Keratinocyte (primary cell): ENCODE measurements at regions not wholly inside any gene's neighbourhood (a gene's known extent, or its start where the extent isn't known, plus 50 kb on each side); places are given as distances from the start of the nearest gene placed in this dataset.

Experiments used
- EZH2 ChIP-seq: IDR thresholded peaks from one replicate; pipeline ENCODE4 v1.6.1; 2012; ENCODE audit warnings: inconsistent platforms, mild to moderate bottlenecking, low read length, moderate library complexity
- TF ChIP-seq, protein P1 (sequence below), 3 experiments: IDR thresholded peaks in 1 of 3; conservative IDR thresholded peaks in 1 of 3; optimal IDR thresholded peaks in 1 of 3; 2 replicates in 2 of 3; 3 replicates in 1 of 3; pipeline versions ENCODE3 to v1.5.1; 2011; ENCODE audit warnings: low read length in 3 of 3, mild to moderate bottlenecking in 3 of 3, moderate library complexity in 2 of 3, control low read depth in 1 of 3, inconsistent platforms in 1 of 3; ENCODE audit not compliant: insufficient read depth in 2 of 3; ENCODE audit errors: extremely low read depth in 1 of 3

DNA sequence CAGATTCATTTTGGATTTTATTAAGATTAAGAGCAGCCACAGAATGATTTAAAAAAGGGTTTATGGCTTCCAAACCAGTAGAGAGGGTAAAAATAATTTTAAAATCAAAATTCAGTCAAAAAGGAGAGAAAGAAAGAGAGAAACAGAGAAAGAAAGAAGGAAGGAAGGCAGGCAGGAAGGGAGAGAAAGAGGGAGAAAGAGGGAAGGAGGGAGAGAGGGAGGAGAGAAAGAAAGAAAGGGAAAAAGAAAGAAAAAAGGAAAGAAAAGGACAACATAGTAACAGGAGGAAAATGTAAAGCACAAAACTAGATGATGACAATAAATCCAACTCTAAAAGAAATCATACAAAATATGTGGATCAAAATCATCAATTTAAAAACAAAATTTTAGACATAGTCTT lies 79.6 kb upstream of the FRG1 start:
- TF ChIP-seq, protein P1, sequence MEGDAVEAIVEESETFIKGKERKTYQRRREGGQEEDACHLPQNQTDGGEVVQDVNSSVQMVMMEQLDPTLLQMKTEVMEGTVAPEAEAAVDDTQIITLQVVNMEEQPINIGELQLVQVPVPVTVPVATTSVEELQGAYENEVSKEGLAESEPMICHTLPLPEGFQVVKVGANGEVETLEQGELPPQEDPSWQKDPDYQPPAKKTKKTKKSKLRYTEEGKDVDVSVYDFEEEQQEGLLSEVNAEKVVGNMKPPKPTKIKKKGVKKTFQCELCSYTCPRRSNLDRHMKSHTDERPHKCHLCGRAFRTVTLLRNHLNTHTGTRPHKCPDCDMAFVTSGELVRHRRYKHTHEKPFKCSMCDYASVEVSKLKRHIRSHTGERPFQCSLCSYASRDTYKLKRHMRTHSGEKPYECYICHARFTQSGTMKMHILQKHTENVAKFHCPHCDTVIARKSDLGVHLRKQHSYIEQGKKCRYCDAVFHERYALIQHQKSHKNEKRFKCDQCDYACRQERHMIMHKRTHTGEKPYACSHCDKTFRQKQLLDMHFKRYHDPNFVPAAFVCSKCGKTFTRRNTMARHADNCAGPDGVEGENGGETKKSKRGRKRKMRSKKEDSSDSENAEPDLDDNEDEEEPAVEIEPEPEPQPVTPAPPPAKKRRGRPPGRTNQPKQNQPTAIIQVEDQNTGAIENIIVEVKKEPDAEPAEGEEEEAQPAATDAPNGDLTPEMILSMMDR (optimal IDR thresholded peaks at IDR 0.05 in 1 of 3, IDR thresholded peaks at IDR 0.05 in 1 of 3, conservative IDR thresholded peaks at IDR 0.05 in 1 of 3; ENCODE audit: extremely low read depth in 1 of 3, insufficient read depth in 2 of 3, low read length in 3 of 3): no peak
- TF ChIP-seq EZH2: no peak
